Tibial nerve (tissue), 4 donors: ENCODE measurements at regions not wholly inside any gene's neighbourhood (a gene's known extent, or its start where the extent isn't known, plus 50 kb on each side); places are given as distances from the start of the nearest gene placed in this dataset.

Experiments
- CTCF ChIP-seq, 5 experiments: fragments of 200-600 bp in 3 of 5; fragments of 450-650 bp in 2 of 5; sonication (generic) in 3 of 5; IDR thresholded peaks; one replicate each; pipeline ENCODE4 v1.5.1; 2016 to 2019; ENCODE audit warnings: antibody characterized with exemption in 5 of 5, mild to moderate bottlenecking in 3 of 5, moderate library complexity in 2 of 5
- EP300 ChIP-seq, 2 donors: sonication (generic); formaldehyde crosslinking; IDR thresholded peaks; one replicate each; pipeline ENCODE4 v1.6.1; 2017; ENCODE audit warnings: antibody characterized with exemption in 2 of 2, mild to moderate bottlenecking in 1 of 2
- POLR2A ChIP-seq, 2 donors: fragments of 450-650 bp; IDR thresholded peaks; one replicate each; pipeline ENCODE4 v1.6.1; 2017; ENCODE audit warnings: antibody characterized with exemption in 2 of 2, mild to moderate bottlenecking in 2 of 2, moderate library complexity in 2 of 2

DNA sequence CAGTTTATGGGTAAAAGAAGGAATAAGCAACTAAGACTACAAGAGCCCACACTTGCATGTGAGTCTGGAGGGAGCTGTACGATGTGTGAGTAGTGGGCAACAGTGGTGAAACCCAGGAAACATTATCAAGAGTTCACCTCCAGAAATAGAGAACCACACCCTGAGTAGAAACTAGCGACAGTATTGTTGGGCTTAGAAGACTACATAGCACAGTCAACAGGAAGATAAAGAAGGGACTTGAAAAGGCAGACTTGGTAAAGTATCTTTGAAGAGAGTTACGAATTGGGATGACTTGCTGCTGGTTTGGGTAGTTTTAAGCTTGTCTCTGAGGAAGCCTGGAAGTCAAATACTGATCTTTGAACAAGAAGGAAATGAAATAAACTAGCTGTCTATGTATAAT, 223.2 kb upstream of the GNAI1 start:
- TF ChIP-seq CTCF (IDR thresholded peaks at IDR 0.05): no peak
- TF ChIP-seq EP300 (IDR thresholded peaks at IDR 0.05): no peak
- TF ChIP-seq POLR2A (IDR thresholded peaks at IDR 0.05): no peak
